Femur (tissue), 1 donor: ENCODE measurements at regions not wholly inside any gene's neighbourhood (a gene's known extent, or its start where the extent isn't known, plus 50 kb on each side); places are given as distances from the start of the nearest gene placed in this dataset.
A peak's percentile ranks its signal among the peaks of the same experiment; 100 is the strongest.
"Not testable (repeated sequence)": the region's sequence is repeated elsewhere in the genome, so short reads cannot be mapped to it uniquely, and the experiment has no call there.

ENCODE experiments used
- DNase-seq: peaks from one replicate; pipeline ENCODE4 v3.0.0-alpha.2; 2017

GRCh38 chr17:77610518-77610893 is 348.0 kb upstream of the TNRC6C start:
- no peak for DNase-seq

GRCh38 chr17:77610972-77611521 is 347.5 kb upstream of the TNRC6C start:
- peak; percentile 71 for DNase-seq

- no peak for DNase-seq
Observed at GRCh38 chr17:77611791-77612502, 346.6 kb upstream of the TNRC6C start.

- DNase-seq: no peak
Observed at GRCh38 chr17:77613218-77613617, 345.3 kb upstream of the TNRC6C start.

- no peak for DNase-seq
Observed at GRCh38 chr17:77613627-77614026, 344.9 kb upstream of the TNRC6C start.

- DNase-seq: no peak
Observed at GRCh38 chr17:77615703-77616253, 342.7 kb upstream of the TNRC6C start.

- DNase-seq: no peak
Observed at GRCh38 chr17:77616254-77616731, 342.2 kb upstream of the TNRC6C start.

GRCh38 chr17:77617516-77617915 is 341.0 kb upstream of the TNRC6C start:
- DNase-seq: no peak

GRCh38 chr17:77618173-77618572 is 340.3 kb upstream of the TNRC6C start:
- peak; percentile 12 for DNase-seq

GRCh38 chr17:77618731-77619130 is 339.8 kb upstream of the TNRC6C start:
- DNase-seq: no peak

GRCh38 chr17:77619326-77619725 is 339.2 kb upstream of the TNRC6C start:
- no peak for DNase-seq

GRCh38 chr17:77619851-77620250 is 338.7 kb upstream of the TNRC6C start:
- no peak for DNase-seq

GRCh38 chr17:77620282-77620681 is 338.2 kb upstream of the TNRC6C start:
- DNase-seq: no peak

GRCh38 chr17:77622084-77622483 is 336.4 kb upstream of the TNRC6C start:
- DNase-seq: not testable (repeated sequence)

- DNase-seq: no peak
Observed at GRCh38 chr17:77622647-77623046, 335.9 kb upstream of the TNRC6C start.

- DNase-seq: not testable (repeated sequence)
Observed at GRCh38 chr17:77623321-77623720, 335.2 kb upstream of the TNRC6C start.

GRCh38 chr17:77628035-77628434 is 330.5 kb upstream of the TNRC6C start:
- no peak for DNase-seq

- not testable (repeated sequence) for DNase-seq
Observed at GRCh38 chr17:77629284-77629683, 329.2 kb upstream of the TNRC6C start.

- no peak for DNase-seq
Observed at GRCh38 chr17:77631307-77631706, 327.2 kb upstream of the TNRC6C start.

- no peak for DNase-seq
Observed at GRCh38 chr17:77632619-77633018, 325.9 kb upstream of the TNRC6C start.

- DNase-seq: no peak
Observed at GRCh38 chr17:77634710-77635109, 323.8 kb upstream of the TNRC6C start.

- no peak for DNase-seq
Observed at GRCh38 chr17:77635176-77635575, 323.3 kb upstream of the TNRC6C start.

GRCh38 chr17:77635785-77636184 is 322.7 kb upstream of the TNRC6C start:
- DNase-seq: not testable (repeated sequence)
